ENCODE measurements at regions not wholly inside any gene's neighbourhood (a gene's known extent, or its start where the extent isn't known, plus 50 kb on each side); places are given as distances from the start of the nearest gene placed in this dataset.

DNA sequence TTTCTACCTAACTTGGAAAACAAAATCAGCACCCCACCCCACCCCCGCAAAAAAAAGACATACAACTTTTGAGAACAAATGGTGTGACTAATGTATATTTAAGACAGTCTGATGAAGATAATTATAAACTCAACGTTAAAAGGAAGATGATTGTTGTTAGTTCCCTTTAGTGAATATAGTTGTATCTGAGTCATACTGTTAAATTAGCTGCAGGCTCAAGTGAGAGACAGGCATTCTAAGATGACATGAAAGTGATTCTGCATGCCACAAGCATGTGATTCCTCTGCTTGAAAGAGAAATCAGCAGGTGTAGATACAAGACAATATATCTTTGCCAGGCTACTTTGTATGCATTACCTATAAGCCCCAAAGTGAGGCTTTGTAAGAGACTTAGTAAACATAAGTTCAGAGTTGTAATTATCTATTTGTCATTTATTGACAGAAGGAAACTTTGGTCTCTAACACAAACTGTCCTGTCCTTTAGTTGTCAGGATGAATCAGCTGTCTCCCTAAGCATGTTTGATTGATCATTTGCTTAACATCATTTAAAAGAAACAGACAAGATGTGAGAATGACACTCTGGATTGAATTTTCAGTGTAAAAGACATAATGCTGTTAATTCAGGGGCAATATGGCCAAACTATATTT is 319.4 kb upstream of the HTR2A start:
- Histone ChIP-seq H3K9me3 (ENCODE audit: control insufficient read depth, low read length) (no peaks in the 10 kb centered on the region), H3K36me3 (ENCODE audit: control insufficient read depth in 1 of 2, insufficient read depth in 2 of 2, low read length in 1 of 2) (no peaks in the 10 kb centered on the region), H3K4me3 (ENCODE audit: low read length in 2 of 2) (no peak overlapping the region), H3K27ac (ENCODE audit: low read depth in 1 of 2, low read length in 2 of 2) (no peak overlapping the region), H3K27me3 (ENCODE audit: control insufficient read depth in 1 of 2, insufficient read depth in 2 of 2, low read length in 1 of 2) (no peaks in the 10 kb centered on the region), H3K4me1 (ENCODE audit: control insufficient read depth in 1 of 2, insufficient read depth in 2 of 2, low read length in 2 of 2) (no peaks in the 10 kb centered on the region)
- WGBS, 2 donors, result 64 to 74% methylated on average over 2 of the region's 2 CpGs
- intact Hi-C loops (cut with DNase I), result no loop called here
- DNase-seq (no peak), ATAC-seq (ENCODE audit: low FRiP score) (no peak)

DNA sequence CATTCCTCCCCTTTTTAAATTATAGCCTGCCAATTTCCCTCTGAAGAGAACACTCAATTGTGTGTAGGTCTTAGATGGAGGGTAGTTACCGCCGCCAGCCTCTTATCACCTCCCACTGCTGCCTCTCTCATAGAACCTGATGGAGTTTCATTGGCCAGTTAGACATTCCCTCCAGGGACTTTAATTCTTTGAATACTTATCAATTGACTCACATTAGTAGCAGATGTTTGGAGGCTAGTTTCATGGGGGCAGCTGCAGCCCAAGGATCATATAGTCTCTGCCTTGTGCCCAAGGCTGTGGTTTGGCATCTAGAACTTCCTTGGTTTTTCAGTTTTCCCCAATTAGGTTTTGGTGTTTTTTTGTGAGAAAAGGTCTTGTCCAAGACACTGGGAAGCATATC is 318.9 kb upstream of the HTR2A start:
- intact Hi-C loops (cut with DNase I), result no loop called here
- H3K36me3 ChIP-seq (ENCODE audit: control insufficient read depth in 1 of 2, insufficient read depth in 2 of 2, low read length in 1 of 2), result no peaks in the 10 kb centered on the region
- H3K4me3 ChIP-seq (ENCODE audit: low read length in 2 of 2), result no peak overlapping the region
- no peak overlapping the region for H3K27ac ChIP-seq (ENCODE audit: low read depth in 1 of 2, low read length in 2 of 2)
- no peaks in the 10 kb centered on the region for H3K27me3 ChIP-seq (ENCODE audit: control insufficient read depth in 1 of 2, insufficient read depth in 2 of 2, low read length in 1 of 2)
- DNase-seq, result no peak
- no peaks in the 10 kb centered on the region for H3K9me3 ChIP-seq (ENCODE audit: control insufficient read depth, low read length)
- no peak for ATAC-seq (ENCODE audit: low FRiP score)
- WGBS, 2 donors, result 60 to 64% methylated on average over 2 of the region's 2 CpGs
- no peaks in the 10 kb centered on the region for H3K4me1 ChIP-seq (ENCODE audit: control insufficient read depth in 1 of 2, insufficient read depth in 2 of 2, low read length in 2 of 2)

DNA sequence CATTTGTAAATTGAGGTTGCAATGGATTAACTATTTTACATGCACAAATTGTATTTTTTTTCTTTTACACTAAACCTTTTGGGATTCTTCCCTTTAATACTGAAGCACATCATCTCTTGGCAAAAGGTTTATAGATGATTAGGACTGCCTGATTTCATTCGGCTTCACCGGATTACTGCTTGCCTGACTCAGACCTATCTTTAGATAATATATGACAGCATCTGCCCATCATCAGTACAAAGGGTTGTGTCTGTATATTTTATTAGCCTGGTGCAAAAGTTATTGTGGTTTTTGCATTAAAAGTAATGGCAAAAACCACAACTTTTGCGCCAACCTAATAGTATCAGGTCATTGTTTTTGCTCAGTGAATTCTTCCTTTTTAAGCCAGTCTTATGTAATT is 316.2 kb upstream of the HTR2A start:
- no peaks in the 10 kb centered on the region for H3K36me3 ChIP-seq (ENCODE audit: control insufficient read depth in 1 of 2, insufficient read depth in 2 of 2, low read length in 1 of 2)

DNA sequence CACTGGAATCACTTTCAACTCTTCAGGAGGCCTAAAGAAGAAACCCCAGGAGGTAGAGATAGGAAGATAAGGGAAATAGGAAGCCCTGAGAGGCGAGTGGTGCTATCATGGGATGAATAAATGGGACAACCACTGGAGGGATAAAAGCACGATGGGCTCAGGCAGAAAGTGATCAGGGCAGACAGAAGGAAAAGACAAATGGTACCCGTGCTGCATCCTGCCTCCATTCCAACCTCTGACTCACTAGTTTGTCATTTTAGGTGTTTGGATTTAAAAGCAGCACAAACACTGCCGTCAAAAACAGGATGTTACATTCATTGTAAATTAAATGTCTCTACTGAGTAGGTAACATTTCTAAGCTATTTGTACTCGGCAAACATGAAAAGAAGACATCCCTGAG is 314.3 kb upstream of the HTR2A start:
- Histone ChIP-seq H3K4me1 (ENCODE audit: control insufficient read depth in 1 of 2, insufficient read depth in 2 of 2, low read length in 2 of 2) (no peaks in the 10 kb centered on the region), H3K27ac (ENCODE audit: low read depth in 1 of 2, low read length in 2 of 2) (no peak overlapping the region), H3K27me3 (ENCODE audit: control insufficient read depth in 1 of 2, insufficient read depth in 2 of 2, low read length in 1 of 2) (no peaks in the 10 kb centered on the region), H3K4me3 (ENCODE audit: low read length in 2 of 2) (no peak overlapping the region), H3K9me3 (ENCODE audit: control insufficient read depth, low read length) (no peaks in the 10 kb centered on the region), H3K36me3 (ENCODE audit: control insufficient read depth in 1 of 2, insufficient read depth in 2 of 2, low read length in 1 of 2) (no peaks in the 10 kb centered on the region)
- ATAC-seq (ENCODE audit: low FRiP score), result no peak
- intact Hi-C loops (cut with DNase I), result no loop called here
- no peak for DNase-seq
- WGBS, 2 donors, result 37 to 45% methylated on average over 5 of the region's 5 CpGs

More for the DNA sequence above, 316.2 kb upstream of the HTR2A start:
- no peaks in the 10 kb centered on the region for H3K27me3 ChIP-seq (ENCODE audit: control insufficient read depth in 1 of 2, insufficient read depth in 2 of 2, low read length in 1 of 2)
- H3K27ac ChIP-seq (ENCODE audit: low read depth in 1 of 2, low read length in 2 of 2), result no peak overlapping the region
- WGBS, 2 donors, result 89 to 90% methylated on average over 3 of the region's 3 CpGs
- no peak for ATAC-seq (ENCODE audit: low FRiP score)
- intact Hi-C loops (cut with DNase I), result no loop called here
- no peak overlapping the region for H3K4me3 ChIP-seq (ENCODE audit: low read length in 2 of 2)
- H3K4me1 ChIP-seq (ENCODE audit: control insufficient read depth in 1 of 2, insufficient read depth in 2 of 2, low read length in 2 of 2), result no peaks in the 10 kb centered on the region
- H3K9me3 ChIP-seq (ENCODE audit: control insufficient read depth, low read length), result no peaks in the 10 kb centered on the region
- no peak for DNase-seq

DNA sequence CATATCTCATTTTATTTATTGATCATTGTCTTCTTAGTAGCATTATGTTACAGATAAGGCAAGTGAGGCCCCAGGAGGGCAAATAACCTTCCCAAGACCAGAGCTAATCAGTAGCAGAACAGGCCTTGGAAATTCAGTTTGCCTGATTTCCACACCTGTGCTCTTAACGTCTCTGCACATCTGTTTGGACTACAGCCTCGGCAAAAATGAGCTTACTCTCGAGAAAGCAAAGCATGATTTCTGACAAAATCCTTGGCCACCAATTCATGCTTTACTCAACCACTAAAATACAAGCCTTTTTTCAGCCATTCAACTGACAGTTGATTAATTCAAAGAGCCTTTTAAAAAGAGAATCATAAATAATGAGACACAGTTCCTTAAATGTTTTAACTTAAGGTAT is 309.3 kb upstream of the HTR2A start:
- no peak overlapping the region for H3K27ac ChIP-seq (ENCODE audit: low read depth in 1 of 2, low read length in 2 of 2)
- 66 to 68% methylated on average over 3 of the region's 3 CpGs for WGBS, 2 donors
- intact Hi-C loops (cut with DNase I), result no loop called here
- no peak overlapping the region for H3K4me3 ChIP-seq (ENCODE audit: low read length in 2 of 2)
- no peaks in the 10 kb centered on the region for H3K4me1 ChIP-seq (ENCODE audit: control insufficient read depth in 1 of 2, insufficient read depth in 2 of 2, low read length in 2 of 2)
- no peak for DNase-seq
- ATAC-seq (ENCODE audit: low FRiP score), result no peak
- H3K36me3 ChIP-seq (ENCODE audit: control insufficient read depth in 1 of 2, insufficient read depth in 2 of 2, low read length in 1 of 2), result no peaks in the 10 kb centered on the region
- H3K27me3 ChIP-seq (ENCODE audit: control insufficient read depth in 1 of 2, insufficient read depth in 2 of 2, low read length in 1 of 2), result no peaks in the 10 kb centered on the region
- H3K9me3 ChIP-seq (ENCODE audit: control insufficient read depth, low read length), result no peaks in the 10 kb centered on the region

DNA sequence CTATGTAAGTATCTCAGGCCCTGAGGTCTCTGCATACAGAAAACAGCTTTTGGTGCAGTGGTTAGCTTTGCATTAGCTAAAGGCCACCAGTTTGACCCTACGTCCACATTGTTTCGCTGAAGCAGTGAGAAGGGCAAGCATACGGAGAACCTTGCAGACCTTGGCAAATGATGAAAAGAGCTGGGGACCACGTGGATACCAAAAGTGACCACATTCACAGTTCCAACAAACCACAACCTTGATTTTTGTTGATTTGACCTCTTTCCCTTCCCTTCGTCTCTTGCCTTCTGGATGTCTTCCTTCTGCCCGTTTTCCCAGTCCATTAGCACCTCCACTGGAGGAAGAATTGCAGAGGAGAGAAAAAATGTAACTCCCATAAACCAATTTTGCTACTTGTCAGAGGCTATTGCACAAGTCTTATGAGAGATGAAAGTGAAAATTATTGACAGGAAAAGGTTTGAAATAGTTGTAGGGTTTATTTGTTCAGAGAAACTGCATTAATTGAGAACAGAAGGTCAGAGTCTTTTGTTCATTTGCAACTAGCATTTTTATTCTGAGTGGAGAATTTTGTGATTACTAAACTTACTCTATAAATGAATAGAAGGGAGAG is 293.9 kb upstream of the HTR2A start:
- H3K36me3 ChIP-seq (ENCODE audit: control insufficient read depth in 1 of 2, insufficient read depth in 2 of 2, low read length in 1 of 2), result no peaks in the 10 kb centered on the region
- intact Hi-C loops (cut with DNase I), result no loop called here
- ATAC-seq (ENCODE audit: low FRiP score) (no peak), DNase-seq (no peak)
- H3K4me1 ChIP-seq (ENCODE audit: control insufficient read depth in 1 of 2, insufficient read depth in 2 of 2, low read length in 2 of 2), result no peaks in the 10 kb centered on the region
- no peaks in the 10 kb centered on the region for H3K27me3 ChIP-seq (ENCODE audit: control insufficient read depth in 1 of 2, insufficient read depth in 2 of 2, low read length in 1 of 2)
- no peak overlapping the region for H3K27ac ChIP-seq (ENCODE audit: low read depth in 1 of 2, low read length in 2 of 2)
- no peaks in the 10 kb centered on the region for H3K9me3 ChIP-seq (ENCODE audit: control insufficient read depth, low read length)
- 55 to 67% methylated on average over 6 of the region's 6 CpGs for WGBS, 2 donors
- H3K4me3 ChIP-seq (ENCODE audit: low read length in 2 of 2), result no peak overlapping the region

DNA sequence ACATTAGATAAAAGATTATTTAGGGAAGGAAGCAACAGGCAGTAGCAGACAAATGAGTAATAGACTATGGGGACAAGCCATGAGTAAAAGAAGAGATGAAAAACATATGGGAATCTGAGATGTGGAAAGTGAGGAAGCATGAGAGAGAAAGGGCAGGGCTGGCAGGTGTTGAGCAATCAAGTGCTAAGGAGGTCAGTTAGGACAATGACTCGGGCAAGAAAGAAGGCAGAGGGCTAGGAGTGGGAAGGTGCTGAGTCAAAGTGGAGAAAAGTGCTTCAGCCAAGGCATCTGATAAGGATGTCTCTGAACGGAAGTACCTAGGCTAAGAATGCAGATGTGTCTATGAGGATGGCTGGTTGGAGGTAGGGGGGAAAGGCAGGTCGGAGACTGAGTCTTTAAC is 291.9 kb upstream of the HTR2A start:
- 73 to 78% methylated on average over 3 of the region's 3 CpGs for WGBS, 2 donors
- DNase-seq (no peak), ATAC-seq (ENCODE audit: low FRiP score) (no peak)
- Histone ChIP-seq H3K9me3 (ENCODE audit: control insufficient read depth, low read length) (no peaks in the 10 kb centered on the region), H3K4me1 (ENCODE audit: control insufficient read depth in 1 of 2, insufficient read depth in 2 of 2, low read length in 2 of 2) (no peaks in the 10 kb centered on the region), H3K4me3 (ENCODE audit: low read length in 2 of 2) (no peak overlapping the region), H3K27me3 (ENCODE audit: control insufficient read depth in 1 of 2, insufficient read depth in 2 of 2, low read length in 1 of 2) (no peaks in the 10 kb centered on the region), H3K36me3 (ENCODE audit: control insufficient read depth in 1 of 2, insufficient read depth in 2 of 2, low read length in 1 of 2) (no peaks in the 10 kb centered on the region), H3K27ac (ENCODE audit: low read depth in 1 of 2, low read length in 2 of 2) (no peak overlapping the region)
- intact Hi-C loops (cut with DNase I), result no loop called here

DNA sequence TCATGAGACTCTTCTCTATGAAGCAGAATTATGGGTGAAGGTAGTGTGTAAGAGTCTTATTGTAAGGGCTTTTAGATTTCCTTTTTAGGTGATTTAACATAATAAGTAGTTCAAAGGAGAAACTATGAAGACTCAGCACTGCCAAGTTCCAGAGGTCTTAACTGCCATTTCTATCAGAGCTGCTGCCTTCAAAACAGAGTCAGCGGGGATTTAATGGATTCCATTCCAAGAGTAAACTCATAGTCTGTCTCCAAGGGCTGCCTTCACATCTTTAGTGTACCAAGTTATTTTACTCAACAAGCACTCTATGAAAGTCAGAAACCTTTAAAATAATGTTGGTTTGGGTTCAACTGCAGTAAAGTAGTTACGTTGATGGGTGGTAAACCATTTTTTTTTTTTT is 289.6 kb upstream of the HTR2A start:
- no peaks in the 10 kb centered on the region for H3K9me3 ChIP-seq (ENCODE audit: control insufficient read depth, low read length)
- intact Hi-C loops (cut with DNase I), result no loop called here
- no peaks in the 10 kb centered on the region for H3K4me1 ChIP-seq (ENCODE audit: control insufficient read depth in 1 of 2, insufficient read depth in 2 of 2, low read length in 2 of 2)
- no peak overlapping the region for H3K4me3 ChIP-seq (ENCODE audit: low read length in 2 of 2)
- no peaks in the 10 kb centered on the region for H3K36me3 ChIP-seq (ENCODE audit: control insufficient read depth in 1 of 2, insufficient read depth in 2 of 2, low read length in 1 of 2)
- ATAC-seq (ENCODE audit: low FRiP score) (no peak), DNase-seq (no peak)
- no peaks in the 10 kb centered on the region for H3K27me3 ChIP-seq (ENCODE audit: control insufficient read depth in 1 of 2, insufficient read depth in 2 of 2, low read length in 1 of 2)
- WGBS, 2 donors, result 66 to 82% methylated on average over 2 of the region's 2 CpGs
- H3K27ac ChIP-seq (ENCODE audit: low read depth in 1 of 2, low read length in 2 of 2), result no peak overlapping the region

DNA sequence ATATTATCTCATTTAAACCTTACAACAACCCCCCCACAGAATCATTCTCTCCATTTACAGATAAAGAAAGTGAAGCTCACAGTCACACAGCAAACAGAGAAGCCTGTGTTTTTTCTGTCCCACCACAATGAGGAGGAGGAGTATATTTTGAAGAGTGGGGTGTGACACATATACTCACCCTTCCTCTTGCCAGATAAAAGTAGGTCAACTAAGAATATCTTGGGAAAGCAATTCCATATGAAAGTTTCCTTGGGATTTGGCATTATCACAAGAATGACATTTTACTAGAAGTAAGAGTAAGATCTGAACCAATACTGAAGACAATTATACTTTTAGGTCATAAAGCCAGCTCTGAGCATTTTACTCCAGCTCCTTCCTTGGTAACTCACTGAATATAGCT is 287.5 kb upstream of the HTR2A start:
- Histone ChIP-seq H3K36me3 (ENCODE audit: control insufficient read depth in 1 of 2, insufficient read depth in 2 of 2, low read length in 1 of 2) (no peaks in the 10 kb centered on the region), H3K9me3 (ENCODE audit: control insufficient read depth, low read length) (no peaks in the 10 kb centered on the region), H3K27ac (ENCODE audit: low read depth in 1 of 2, low read length in 2 of 2) (no peak overlapping the region), H3K4me1 (ENCODE audit: control insufficient read depth in 1 of 2, insufficient read depth in 2 of 2, low read length in 2 of 2) (no peaks in the 10 kb centered on the region), H3K4me3 (ENCODE audit: low read length in 2 of 2) (no peak overlapping the region), H3K27me3 (ENCODE audit: control insufficient read depth in 1 of 2, insufficient read depth in 2 of 2, low read length in 1 of 2) (no peaks in the 10 kb centered on the region)
- DNase-seq, result no peak
- intact Hi-C loops (cut with DNase I), result no loop called here
- ATAC-seq (ENCODE audit: low FRiP score), result no peak

All from aorta (tissue), 5 donors.